ENCODE measurements at regions not wholly inside any gene's neighbourhood (a gene's known extent, or its start where the extent isn't known, plus 50 kb on each side); places are given as distances from the start of the nearest gene placed in this dataset.

GRCh38 chr4:110733901-110734300 is 111.0 kb upstream of the PITX2 start:
- Histone ChIP-seq H3K4me3 (ENCODE audit: low read length) (no peak overlapping the region), H3K36me3 (ENCODE audit: insufficient read depth, low read length) (no peaks in the 10 kb centered on the region), H3K9me3 (ENCODE audit: low read length) (no peaks in the 10 kb centered on the region), H3K27me3 (ENCODE audit: insufficient read depth, low read depth, low read length) (no peaks in the 10 kb centered on the region), H3K4me2 (ENCODE audit: low read length) (no peak overlapping the region), H4K20me1 (ENCODE audit: insufficient read depth) (no peaks in the 10 kb centered on the region), H3F3A (ENCODE audit: insufficient read depth, low read length, poor library complexity, severe bottlenecking) (no peaks in the 10 kb centered on the region), H3K27ac (ENCODE audit: low read length) (no peak overlapping the region), H3K79me2 (replicated peaks; ENCODE audit: insufficient read depth, low read length) (no peaks in the 10 kb centered on the region), H3K9me2 (ENCODE audit: insufficient read depth, low read length) (no peaks in the 10 kb centered on the region), H3K9ac (ENCODE audit: low read length) (no peak overlapping the region), H2AFZ (ENCODE audit: low read depth, low read length) (no peak overlapping the region)
- TF ChIP-seq REST (IDR thresholded peaks at IDR 0.05; ENCODE audit: borderline replicate concordance) (no peak), EZH2 (IDR thresholded peaks at IDR 0.05; ENCODE audit: borderline replicate concordance, insufficient read depth, low read length, poor library complexity, severe bottlenecking) (no peak), POLR2AphosphoS5 (IDR thresholded peaks at IDR 0.05) (no peak), RAD21 (conservative IDR thresholded peaks at IDR 0.05) (no peak), SMC3 (conservative IDR thresholded peaks at IDR 0.05; ENCODE audit: poor library complexity) (no peak)

- Histone ChIP-seq H3K79me2 (replicated peaks; ENCODE audit: insufficient read depth, low read length) (no peaks in the 10 kb centered on the region), H3K4me2 (ENCODE audit: low read length) (no peak overlapping the region), H3F3A (ENCODE audit: insufficient read depth, low read length, poor library complexity, severe bottlenecking) (no peaks in the 10 kb centered on the region), H3K9me2 (ENCODE audit: insufficient read depth, low read length) (no peaks in the 10 kb centered on the region), H2AFZ (ENCODE audit: low read depth, low read length) (no peak overlapping the region), H3K27ac (ENCODE audit: low read length) (no peak overlapping the region), H3K4me3 (ENCODE audit: low read length) (no peak overlapping the region), H3K36me3 (ENCODE audit: insufficient read depth, low read length) (no peaks in the 10 kb centered on the region), H3K9ac (ENCODE audit: low read length) (no peak overlapping the region), H3K9me3 (ENCODE audit: low read length) (no peaks in the 10 kb centered on the region), H3K27me3 (ENCODE audit: insufficient read depth, low read depth, low read length) (no peaks in the 10 kb centered on the region), H4K20me1 (ENCODE audit: insufficient read depth) (no peaks in the 10 kb centered on the region)
- TF ChIP-seq TAF1 (IDR thresholded peaks at IDR 0.05; ENCODE audit: low read depth) (no peak), REST (IDR thresholded peaks at IDR 0.05; ENCODE audit: borderline replicate concordance) (no peak), EZH2 (IDR thresholded peaks at IDR 0.05; ENCODE audit: borderline replicate concordance, insufficient read depth, low read length, poor library complexity, severe bottlenecking) (no peak), RAD21 (conservative IDR thresholded peaks at IDR 0.05) (no peak), MXI1 (conservative IDR thresholded peaks at IDR 0.05; ENCODE audit: poor library complexity, severe bottlenecking) (no peak), SMC3 (conservative IDR thresholded peaks at IDR 0.05; ENCODE audit: poor library complexity) (no peak), EP300 (conservative IDR thresholded peaks at IDR 0.05; ENCODE audit: poor library complexity, severe bottlenecking) (no peak), POLR2AphosphoS5 (IDR thresholded peaks at IDR 0.05) (no peak)
- TF ChIP-seq, protein P1, sequence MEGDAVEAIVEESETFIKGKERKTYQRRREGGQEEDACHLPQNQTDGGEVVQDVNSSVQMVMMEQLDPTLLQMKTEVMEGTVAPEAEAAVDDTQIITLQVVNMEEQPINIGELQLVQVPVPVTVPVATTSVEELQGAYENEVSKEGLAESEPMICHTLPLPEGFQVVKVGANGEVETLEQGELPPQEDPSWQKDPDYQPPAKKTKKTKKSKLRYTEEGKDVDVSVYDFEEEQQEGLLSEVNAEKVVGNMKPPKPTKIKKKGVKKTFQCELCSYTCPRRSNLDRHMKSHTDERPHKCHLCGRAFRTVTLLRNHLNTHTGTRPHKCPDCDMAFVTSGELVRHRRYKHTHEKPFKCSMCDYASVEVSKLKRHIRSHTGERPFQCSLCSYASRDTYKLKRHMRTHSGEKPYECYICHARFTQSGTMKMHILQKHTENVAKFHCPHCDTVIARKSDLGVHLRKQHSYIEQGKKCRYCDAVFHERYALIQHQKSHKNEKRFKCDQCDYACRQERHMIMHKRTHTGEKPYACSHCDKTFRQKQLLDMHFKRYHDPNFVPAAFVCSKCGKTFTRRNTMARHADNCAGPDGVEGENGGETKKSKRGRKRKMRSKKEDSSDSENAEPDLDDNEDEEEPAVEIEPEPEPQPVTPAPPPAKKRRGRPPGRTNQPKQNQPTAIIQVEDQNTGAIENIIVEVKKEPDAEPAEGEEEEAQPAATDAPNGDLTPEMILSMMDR (IDR thresholded peaks at IDR 0.05; ENCODE audit: poor library complexity, severe bottlenecking): no peak
Observed at GRCh38 chr4:110735686-110736085, 112.8 kb upstream of the PITX2 start.
